ENCODE measurements at regions not wholly inside any gene's neighbourhood (a gene's known extent, or its start where the extent isn't known, plus 50 kb on each side); places are given as distances from the start of the nearest gene placed in this dataset.
A peak's percentile ranks its signal among the peaks of the same experiment; 100 is the strongest.

- TF ChIP-seq ZNF816 (CRISPR knock-in tag; IDR thresholded peaks at IDR 0.05; ENCODE audit: borderline replicate concordance) = no peak
- TF ChIP-seq PREB (CRISPR knock-in tag; IDR thresholded peaks at IDR 0.05) = no peak
- no peak for TF ChIP-seq DPF2 (CRISPR knock-in tag; IDR thresholded peaks at IDR 0.05; ENCODE audit: borderline replicate concordance, low read depth)
- TF ChIP-seq ETV5 (CRISPR knock-in tag; IDR thresholded peaks at IDR 0.05; ENCODE audit: borderline replicate concordance) = peak; percentile 61; the same call in 1 of the 2 replicates
- TF ChIP-seq ZNF687 (CRISPR knock-in tag; IDR thresholded peaks at IDR 0.05) = peak; percentile 56
- no peak for TF ChIP-seq EEA1 (CRISPR knock-in tag; IDR thresholded peaks at IDR 0.05; ENCODE audit: borderline replicate concordance)
- no peak for TF ChIP-seq NPAS2 (CRISPR knock-in tag; IDR thresholded peaks at IDR 0.05; ENCODE audit: borderline replicate concordance)
- TF ChIP-seq IRF2 (CRISPR knock-in tag; IDR thresholded peaks at IDR 0.05) = no peak
- no peak for TF ChIP-seq ZBED4 (CRISPR knock-in tag; IDR thresholded peaks at IDR 0.05; ENCODE audit: borderline replicate concordance)
- no peak for TF ChIP-seq ERF (CRISPR knock-in tag; IDR thresholded peaks at IDR 0.05)
- TF ChIP-seq ZBTB44 (CRISPR knock-in tag; IDR thresholded peaks at IDR 0.05) = no peak
- TF ChIP-seq ZNF788 (CRISPR knock-in tag; IDR thresholded peaks at IDR 0.05; ENCODE audit: borderline replicate concordance) = 0 out of 2 replicates have a peak, but pooled peaks have one; percentile 15
- no peak for TF ChIP-seq ZNF580 (CRISPR knock-in tag; IDR thresholded peaks at IDR 0.05; ENCODE audit: borderline replicate concordance, low read depth)
Observed at GRCh38 chr20:63064745-63065711, 58.3 kb upstream of the BHLHE23 start (continued).

All from HepG2 (cell line).